Activated CD8-positive, alpha-beta memory T cell treated with anti-CD3 and anti-CD28 coated beads for 48 hours (primary cell): ENCODE measurements at regions not wholly inside any gene's neighbourhood (a gene's known extent, or its start where the extent isn't known, plus 50 kb on each side); places are given as distances from the start of the nearest gene placed in this dataset.

Experiments used
- DNase-seq, 3 experiments: peaks; one replicate each; pipeline ENCODE4 v3.0.0-alpha.2; 2020; ENCODE audit warnings: low read depth in 2 of 3, low spot score in 2 of 3

- no peak for DNase-seq
Observed at GRCh38 chr20:39890697-39891096, 798.3 kb downstream of the MAFB start.

- DNase-seq = no peak
Observed at GRCh38 chr20:39888310-39888709, 800.7 kb downstream of the MAFB start.

GRCh38 chr20:39886650-39887190 lies 802.3 kb downstream of the MAFB start:
- DNase-seq = no peak

GRCh38 chr20:39885975-39886649 lies 802.9 kb downstream of the MAFB start:
- DNase-seq = no peak

- no peak for DNase-seq
Observed at GRCh38 chr20:39882806-39883205, 806.2 kb downstream of the MAFB start.

GRCh38 chr20:39880890-39881289 lies 808.1 kb downstream of the MAFB start:
- no peak for DNase-seq

GRCh38 chr20:39879296-39879695 lies 809.7 kb downstream of the MAFB start:
- no peak for DNase-seq

- no peak for DNase-seq
Observed at GRCh38 chr20:39878809-39879208, 810.2 kb downstream of the MAFB start.

GRCh38 chr20:39878320-39878719 lies 810.7 kb downstream of the MAFB start:
- no peak for DNase-seq

- no peak for DNase-seq
Observed at GRCh38 chr20:39877788-39878187, 811.2 kb downstream of the MAFB start.

- DNase-seq = no peak
Observed at GRCh38 chr20:39876976-39877635, 811.9 kb downstream of the MAFB start.

GRCh38 chr20:39875492-39876110 lies 813.4 kb downstream of the MAFB start:
- DNase-seq = no peak

GRCh38 chr20:39874049-39874893 lies 814.8 kb downstream of the MAFB start:
- peak in 1 of 3 experiments; percentile 10 for DNase-seq

GRCh38 chr20:39873286-39873685 lies 815.8 kb downstream of the MAFB start:
- no peak for DNase-seq

- DNase-seq = no peak
Observed at GRCh38 chr20:39871013-39871412, 818.0 kb downstream of the MAFB start.

GRCh38 chr20:39865446-39865845 lies 823.6 kb downstream of the MAFB start:
- DNase-seq = no peak

- no peak for DNase-seq
Observed at GRCh38 chr20:39862470-39862891, 826.6 kb downstream of the MAFB start.

- no peak for DNase-seq
Observed at GRCh38 chr20:39861381-39861780, 827.7 kb downstream of the MAFB start.

- DNase-seq = no peak
Observed at GRCh38 chr20:39857835-39858234, 831.2 kb downstream of the MAFB start.

- DNase-seq = no peak
Observed at GRCh38 chr20:39857187-39857586, 831.8 kb downstream of the MAFB start.

GRCh38 chr20:39855799-39856198 lies 833.2 kb downstream of the MAFB start:
- no peak for DNase-seq
